ENCODE measurements at regions not wholly inside any gene's neighbourhood (a gene's known extent, or its start where the extent isn't known, plus 50 kb on each side); places are given as distances from the start of the nearest gene placed in this dataset.

GRCh38 chr13:22897571-22898314, 283.0 kb upstream of the SGCG start:
- TF ChIP-seq CTCF (IDR thresholded peaks at IDR 0.05; ENCODE audit: insufficient read depth, low read depth, low read length) (no peak), EZH2 (IDR thresholded peaks at IDR 0.05; ENCODE audit: insufficient read depth, low read length) (no peak)
